GM23338 (cell line): ENCODE measurements at regions not wholly inside any gene's neighbourhood (a gene's known extent, or its start where the extent isn't known, plus 50 kb on each side); places are given as distances from the start of the nearest gene placed in this dataset.

Experiments
- ATAC-seq: fragments of 200-7000 bp; cut with Tn5 transposase; 3 replicates; pipeline ENCODE4 v1.9.1; 2020
- DNase-seq: peaks from one replicate; pipeline ENCODE4 v3.0.0-alpha.2; 2015; ENCODE audit warnings: low spot score
- H2AFZ ChIP-seq: fragments of 200-600 bp; sonication (generic); 2 replicates; pipeline ENCODE4 v1.8.0; 2016; ENCODE audit warnings: antibody characterized with exemption, mild to moderate bottlenecking, moderate library complexity
- H3F3A ChIP-seq: fragments of 200-600 bp; sonication (generic); replicated peaks from 2 replicates; pipeline ENCODE4 v1.8.0; 2017; ENCODE audit warnings: antibody characterized with exemption, mixed run types, low read depth
- H3K27ac ChIP-seq: fragments of 200-600 bp; sonication (generic); 2 replicates; pipeline ENCODE4 v1.6.1; 2016; ENCODE audit warnings: low read depth
- H3K27me3 ChIP-seq: fragments of 200-600 bp; sonication (generic); 2 replicates; pipeline ENCODE4 v1.8.0; 2016; ENCODE audit warnings: mild to moderate bottlenecking, mixed run types, moderate library complexity; ENCODE audit not compliant: insufficient read depth
- H3K36me3 ChIP-seq: fragments of 200-600 bp; sonication (generic); 2 replicates; pipeline ENCODE4 v1.8.0; 2016; ENCODE audit warnings: mild to moderate bottlenecking; ENCODE audit not compliant: insufficient read depth
- H3K4me1 ChIP-seq: fragments of 200-600 bp; sonication (generic); 2 replicates; pipeline ENCODE4 v1.8.0; 2016; ENCODE audit warnings: mild to moderate bottlenecking, moderate library complexity; ENCODE audit not compliant: insufficient read depth
- H3K4me2 ChIP-seq: fragments of 200-600 bp; sonication (generic); 2 replicates; pipeline ENCODE4 v1.7.1; 2017; ENCODE audit warnings: mixed run types
- H3K4me3 ChIP-seq: fragments of 200-600 bp; sonication (generic); 2 replicates; pipeline ENCODE4 v1.6.1; 2016; ENCODE audit warnings: mixed run types
- H3K79me2 ChIP-seq: fragments of 200-600 bp; sonication (generic); replicated peaks from 2 replicates; pipeline ENCODE4 v1.8.0; 2017; ENCODE audit warnings: mild to moderate bottlenecking; ENCODE audit not compliant: insufficient read depth
- H3K9me2 ChIP-seq: fragments of 200-600 bp; sonication (generic); 2 replicates; pipeline ENCODE4 v1.8.0; 2017; ENCODE audit not compliant: insufficient read depth
- H4K20me1 ChIP-seq: fragments of 200-600 bp; sonication (generic); replicated peaks from 2 replicates; pipeline ENCODE4 v1.8.0; 2017; ENCODE audit warnings: mild to moderate bottlenecking; ENCODE audit not compliant: insufficient read depth
- H3K27ac Mint-ChIP-seq: 2 replicates; pipeline ENCODE4 v1.8.0; 2020; ENCODE audit warnings: inconsistent platforms, mild to moderate bottlenecking, moderate library complexity, mixed read lengths
- H3K27me3 Mint-ChIP-seq: 3 replicates; pipeline ENCODE4 v1.8.0; 2022; ENCODE audit warnings: low read depth, mild to moderate bottlenecking, moderate library complexity, mixed read lengths, inconsistent platforms; ENCODE audit not compliant: insufficient read depth, poor library complexity
- H3K36me3 Mint-ChIP-seq: 3 replicates; pipeline ENCODE4 v1.8.0; 2021; ENCODE audit warnings: low read depth, mild to moderate bottlenecking, inconsistent platforms, moderate library complexity, mixed read lengths
- H3K4me1 Mint-ChIP-seq: 3 replicates; pipeline ENCODE4 v1.8.0; 2020; ENCODE audit warnings: mild to moderate bottlenecking, inconsistent platforms, mixed read lengths
- H3K4me3 Mint-ChIP-seq: 3 replicates; pipeline ENCODE4 v1.8.0; 2021; ENCODE audit warnings: moderate library complexity, mild to moderate bottlenecking, inconsistent platforms, mixed read lengths
- H3K9me3 Mint-ChIP-seq: 3 replicates; pipeline ENCODE4 v1.8.0; 2020; ENCODE audit warnings: moderate library complexity, mild to moderate bottlenecking, inconsistent platforms, mixed read lengths
- CREB1 ChIP-seq: fragments of 250-450 bp; sonication (Bioruptor Pico); IDR thresholded peaks from 2 replicates; pipeline ENCODE4 v1.5.0; 2020; ENCODE audit warnings: low read depth, mild to moderate bottlenecking, moderate library complexity
- EZH2 ChIP-seq: fragments of 200-600 bp; sonication (generic); IDR thresholded peaks from one replicate; pipeline ENCODE4 v1.8.0; 2017; ENCODE audit warnings: antibody characterized with exemption, mild to moderate bottlenecking, low read depth; ENCODE audit not compliant: unreplicated experiment
- EZH2phosphoT487 ChIP-seq: fragments of 200-600 bp; sonication (generic); IDR thresholded peaks from one replicate; pipeline ENCODE4 v1.8.1; 2018; ENCODE audit warnings: antibody characterized with exemption; ENCODE audit not compliant: unreplicated experiment
- JUNB ChIP-seq: IDR thresholded peaks from one replicate; pipeline ENCODE4 v1.6.1; 2016; ENCODE audit warnings: antibody characterized with exemption; ENCODE audit not compliant: unreplicated experiment
- NANOG ChIP-seq: IDR thresholded peaks from 2 replicates; pipeline ENCODE4 v1.6.1; 2016; ENCODE audit warnings: antibody characterized with exemption, borderline replicate concordance
- POLR2AphosphoS5 ChIP-seq: IDR thresholded peaks from 2 replicates; pipeline ENCODE4 v1.6.1; 2016; ENCODE audit warnings: antibody characterized with exemption, low read depth
- STAT1 ChIP-seq: IDR thresholded peaks from one replicate; pipeline ENCODE4 v1.6.1; 2016; ENCODE audit warnings: antibody characterized with exemption; ENCODE audit not compliant: unreplicated experiment
- ZNF114 ChIP-seq: fragments of 250-450 bp; sonication (Bioruptor Pico); IDR thresholded peaks from 2 replicates; pipeline ENCODE4 v1.5.0; 2020; ENCODE audit warnings: mild to moderate bottlenecking, moderate library complexity
- ZNF331 ChIP-seq: fragments of 250-450 bp; sonication (Bioruptor Pico); IDR thresholded peaks from 2 replicates; pipeline ENCODE4 v1.5.0; 2020; ENCODE audit warnings: low read depth, mild to moderate bottlenecking, moderate library complexity
- ZNF462 ChIP-seq: fragments of 250-450 bp; sonication (Bioruptor Pico); IDR thresholded peaks from 2 replicates; pipeline ENCODE4 v1.5.0; 2020; ENCODE audit warnings: mild to moderate bottlenecking, moderate library complexity
- TF ChIP-seq, protein P1 (sequence below), 2 experiments: fragments of 200-600 bp in 1 of 2; sonication (generic) in 1 of 2; conservative IDR thresholded peaks; 2 replicates each; pipeline versions ENCODE4 v1.5.1 to v1.6.1; 2016 to 2017; ENCODE audit warnings: antibody characterized with exemption in 2 of 2, low read depth in 2 of 2, mild to moderate bottlenecking in 2 of 2, moderate library complexity in 1 of 2
- TF ChIP-seq, protein P2 (sequence below): IDR thresholded peaks from 2 replicates; pipeline ENCODE4 v1.6.1; 2016; ENCODE audit warnings: antibody characterized with exemption
- TF ChIP-seq, protein P3 (sequence below): IDR thresholded peaks from one replicate; pipeline ENCODE4 v1.6.1; 2018; ENCODE audit warnings: antibody characterized with exemption; ENCODE audit not compliant: unreplicated experiment

DNA sequence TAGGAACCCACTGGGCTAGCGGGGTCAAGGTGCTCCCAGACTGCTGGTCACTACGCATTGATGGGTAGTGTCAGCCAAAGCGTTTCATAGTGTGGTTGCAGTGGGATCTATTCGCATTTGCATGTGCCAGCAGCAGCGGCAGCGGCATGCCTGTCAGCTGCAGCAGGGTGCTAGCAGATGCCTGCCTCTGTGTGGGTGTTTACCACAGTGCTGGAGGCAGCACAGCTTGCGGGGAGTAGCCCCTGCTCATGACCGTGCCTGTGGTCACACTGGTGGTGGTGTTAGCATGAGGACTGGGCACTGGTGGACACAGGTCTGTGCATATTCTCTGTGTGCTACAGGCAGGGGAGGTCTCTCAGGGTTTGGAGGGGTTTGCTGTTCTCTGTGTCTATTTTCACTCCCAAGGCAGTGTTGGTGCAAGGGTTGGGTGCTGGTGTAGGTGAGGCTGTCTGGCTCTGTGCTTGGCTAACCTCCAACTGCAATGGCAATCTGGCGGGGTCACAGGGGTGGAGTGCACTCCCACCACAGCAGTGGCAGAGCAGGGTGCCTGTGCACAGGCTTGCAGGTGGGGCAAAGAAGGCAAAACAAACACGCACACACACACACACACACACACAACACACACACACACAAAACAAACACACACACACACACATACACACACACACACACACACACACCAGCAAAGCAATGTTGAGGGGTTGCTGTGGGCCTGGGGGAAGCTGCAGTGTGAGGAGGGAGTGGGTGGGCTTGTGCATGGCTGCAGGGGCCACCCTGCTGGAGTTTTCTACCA, 184.4 kb downstream of the GLUD2 start:
- no peak overlapping the region for H3K4me3 ChIP-seq
- H3F3A ChIP-seq: no peaks in the 10 kb centered on the region
- Mint-ChIP-seq H3K27ac (no peak overlapping the region), H3K9me3 (no peaks in the 10 kb centered on the region), H3K27me3 (no peaks in the 10 kb centered on the region), H3K36me3 (no peaks in the 10 kb centered on the region), H3K4me1 (no peaks in the 10 kb centered on the region), H3K4me3 (no peak overlapping the region)
- H2AFZ ChIP-seq: no peak overlapping the region
- H3K27me3 ChIP-seq: no peaks in the 10 kb centered on the region
- H4K20me1 ChIP-seq: no peaks in the 10 kb centered on the region
- H3K79me2 ChIP-seq: no peaks in the 10 kb centered on the region
- no peaks in the 10 kb centered on the region for H3K4me1 ChIP-seq
- DNase-seq: no peak
- peak; percentile 35; the same call in 1 of the 3 replicates for ATAC-seq
- H3K36me3 ChIP-seq: no peaks in the 10 kb centered on the region
- no peak overlapping the region for H3K4me2 ChIP-seq
- TF ChIP-seq, protein P1, sequence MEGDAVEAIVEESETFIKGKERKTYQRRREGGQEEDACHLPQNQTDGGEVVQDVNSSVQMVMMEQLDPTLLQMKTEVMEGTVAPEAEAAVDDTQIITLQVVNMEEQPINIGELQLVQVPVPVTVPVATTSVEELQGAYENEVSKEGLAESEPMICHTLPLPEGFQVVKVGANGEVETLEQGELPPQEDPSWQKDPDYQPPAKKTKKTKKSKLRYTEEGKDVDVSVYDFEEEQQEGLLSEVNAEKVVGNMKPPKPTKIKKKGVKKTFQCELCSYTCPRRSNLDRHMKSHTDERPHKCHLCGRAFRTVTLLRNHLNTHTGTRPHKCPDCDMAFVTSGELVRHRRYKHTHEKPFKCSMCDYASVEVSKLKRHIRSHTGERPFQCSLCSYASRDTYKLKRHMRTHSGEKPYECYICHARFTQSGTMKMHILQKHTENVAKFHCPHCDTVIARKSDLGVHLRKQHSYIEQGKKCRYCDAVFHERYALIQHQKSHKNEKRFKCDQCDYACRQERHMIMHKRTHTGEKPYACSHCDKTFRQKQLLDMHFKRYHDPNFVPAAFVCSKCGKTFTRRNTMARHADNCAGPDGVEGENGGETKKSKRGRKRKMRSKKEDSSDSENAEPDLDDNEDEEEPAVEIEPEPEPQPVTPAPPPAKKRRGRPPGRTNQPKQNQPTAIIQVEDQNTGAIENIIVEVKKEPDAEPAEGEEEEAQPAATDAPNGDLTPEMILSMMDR (conservative IDR thresholded peaks at IDR 0.05; ENCODE audit: low read depth in 2 of 2): no peak
- TF ChIP-seq POLR2AphosphoS5 (no peak), ZNF114 (no peak), ZNF462 (CRISPR knock-in tag) (no peak), EZH2phosphoT487 (no peak), EZH2 (no peak), NANOG (no peak), JUNB (no peak), CREB1 (CRISPR knock-in tag) (no peak), STAT1 (no peak), ZNF331 (no peak)
- TF ChIP-seq, protein P2, sequence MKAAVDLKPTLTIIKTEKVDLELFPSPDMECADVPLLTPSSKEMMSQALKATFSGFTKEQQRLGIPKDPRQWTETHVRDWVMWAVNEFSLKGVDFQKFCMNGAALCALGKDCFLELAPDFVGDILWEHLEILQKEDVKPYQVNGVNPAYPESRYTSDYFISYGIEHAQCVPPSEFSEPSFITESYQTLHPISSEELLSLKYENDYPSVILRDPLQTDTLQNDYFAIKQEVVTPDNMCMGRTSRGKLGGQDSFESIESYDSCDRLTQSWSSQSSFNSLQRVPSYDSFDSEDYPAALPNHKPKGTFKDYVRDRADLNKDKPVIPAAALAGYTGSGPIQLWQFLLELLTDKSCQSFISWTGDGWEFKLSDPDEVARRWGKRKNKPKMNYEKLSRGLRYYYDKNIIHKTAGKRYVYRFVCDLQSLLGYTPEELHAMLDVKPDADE: no peak
- TF ChIP-seq, protein P3, sequence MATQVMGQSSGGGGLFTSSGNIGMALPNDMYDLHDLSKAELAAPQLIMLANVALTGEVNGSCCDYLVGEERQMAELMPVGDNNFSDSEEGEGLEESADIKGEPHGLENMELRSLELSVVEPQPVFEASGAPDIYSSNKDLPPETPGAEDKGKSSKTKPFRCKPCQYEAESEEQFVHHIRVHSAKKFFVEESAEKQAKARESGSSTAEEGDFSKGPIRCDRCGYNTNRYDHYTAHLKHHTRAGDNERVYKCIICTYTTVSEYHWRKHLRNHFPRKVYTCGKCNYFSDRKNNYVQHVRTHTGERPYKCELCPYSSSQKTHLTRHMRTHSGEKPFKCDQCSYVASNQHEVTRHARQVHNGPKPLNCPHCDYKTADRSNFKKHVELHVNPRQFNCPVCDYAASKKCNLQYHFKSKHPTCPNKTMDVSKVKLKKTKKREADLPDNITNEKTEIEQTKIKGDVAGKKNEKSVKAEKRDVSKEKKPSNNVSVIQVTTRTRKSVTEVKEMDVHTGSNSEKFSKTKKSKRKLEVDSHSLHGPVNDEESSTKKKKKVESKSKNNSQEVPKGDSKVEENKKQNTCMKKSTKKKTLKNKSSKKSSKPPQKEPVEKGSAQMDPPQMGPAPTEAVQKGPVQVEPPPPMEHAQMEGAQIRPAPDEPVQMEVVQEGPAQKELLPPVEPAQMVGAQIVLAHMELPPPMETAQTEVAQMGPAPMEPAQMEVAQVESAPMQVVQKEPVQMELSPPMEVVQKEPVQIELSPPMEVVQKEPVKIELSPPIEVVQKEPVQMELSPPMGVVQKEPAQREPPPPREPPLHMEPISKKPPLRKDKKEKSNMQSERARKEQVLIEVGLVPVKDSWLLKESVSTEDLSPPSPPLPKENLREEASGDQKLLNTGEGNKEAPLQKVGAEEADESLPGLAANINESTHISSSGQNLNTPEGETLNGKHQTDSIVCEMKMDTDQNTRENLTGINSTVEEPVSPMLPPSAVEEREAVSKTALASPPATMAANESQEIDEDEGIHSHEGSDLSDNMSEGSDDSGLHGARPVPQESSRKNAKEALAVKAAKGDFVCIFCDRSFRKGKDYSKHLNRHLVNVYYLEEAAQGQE: no peak
- H3K27ac ChIP-seq: no peak overlapping the region
- H3K9me2 ChIP-seq: no peaks in the 10 kb centered on the region
